SH-SY5Y (cell line): ENCODE measurements at regions not wholly inside any gene's neighbourhood (a gene's known extent, or its start where the extent isn't known, plus 50 kb on each side); places are given as distances from the start of the nearest gene placed in this dataset.

Experiments
- GATA2 ChIP-seq: IDR thresholded peaks from 2 replicates; pipeline ENCODE4 v1.6.1; 2011; ENCODE audit warnings: mild to moderate bottlenecking, low read depth, low read length
- GATA3 ChIP-seq: IDR thresholded peaks from 2 replicates; pipeline ENCODE4 v1.6.1; 2011; ENCODE audit warnings: low read depth, mild to moderate bottlenecking, low read length, moderate library complexity

DNA sequence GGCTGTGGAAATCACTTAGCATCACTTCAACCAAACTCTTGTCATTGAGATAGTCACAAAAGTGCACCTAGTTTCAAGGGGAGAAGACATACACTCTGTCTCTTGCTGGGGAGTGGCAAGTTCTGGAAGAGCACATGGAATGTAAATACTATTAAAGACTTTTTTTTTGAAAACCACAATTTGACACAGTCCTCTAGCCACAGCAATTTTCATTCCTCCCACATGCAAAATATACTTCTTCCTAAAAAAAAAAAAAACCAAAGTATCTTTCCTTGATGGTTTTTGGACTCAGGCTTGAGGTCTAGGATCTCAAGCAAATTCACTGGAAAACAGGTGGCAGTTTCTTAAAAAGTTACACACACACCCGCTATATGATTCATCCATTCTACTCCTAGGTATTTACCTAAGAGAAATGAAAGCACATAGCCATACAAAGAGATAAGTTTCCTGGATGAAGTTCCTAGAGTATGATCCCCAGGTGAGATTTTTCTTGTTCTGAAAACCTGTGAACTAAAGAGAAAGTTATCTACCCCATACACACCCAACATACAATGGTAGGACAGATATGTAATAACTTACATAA lies 295.8 kb downstream of the SP3 start:
- TF ChIP-seq GATA3 (no peak), GATA2 (no peak)
